NCI-H128 (cell line): ENCODE measurements at regions not wholly inside any gene's neighbourhood (a gene's known extent, or its start where the extent isn't known, plus 50 kb on each side); places are given as distances from the start of the nearest gene placed in this dataset.

Experiments
- DNase-seq: peaks from one replicate; lab custom pipeline; 2025; ENCODE audit not compliant: unreplicated experiment; lab: John Stamatoyannopoulos, UW

GRCh38 chr18:51801514-51801913 is 538.5 kb upstream of the DCC start:
- no peak for DNase-seq

GRCh38 chr18:51802569-51803428 is 537.2 kb upstream of the DCC start:
- DNase-seq, result no peak

GRCh38 chr18:51807336-51807735 is 532.7 kb upstream of the DCC start:
- DNase-seq, result no peak

GRCh38 chr18:51811883-51812282 is 528.1 kb upstream of the DCC start:
- no peak for DNase-seq

- no peak for DNase-seq
Measured at GRCh38 chr18:51813740-51814139, 526.3 kb upstream of the DCC start.

GRCh38 chr18:51821610-51822009 is 518.4 kb upstream of the DCC start:
- DNase-seq, result no peak

- no peak for DNase-seq
Measured at GRCh38 chr18:51824746-51825145, 515.3 kb upstream of the DCC start.

- no peak for DNase-seq
Measured at GRCh38 chr18:51833850-51834249, 506.1 kb upstream of the DCC start.

- no peak for DNase-seq
Measured at GRCh38 chr18:51848702-51849101, 491.3 kb upstream of the DCC start.

GRCh38 chr18:51852681-51853080 is 487.3 kb upstream of the DCC start:
- no peak for DNase-seq

- DNase-seq, result no peak
Measured at GRCh38 chr18:51857989-51858388, 482.0 kb upstream of the DCC start.

- DNase-seq, result no peak
Measured at GRCh38 chr18:51861046-51861445, 479.0 kb upstream of the DCC start.

- no peak for DNase-seq
Measured at GRCh38 chr18:51862051-51862715, 477.8 kb upstream of the DCC start.

GRCh38 chr18:51864219-51864965 is 475.6 kb upstream of the DCC start:
- no peak for DNase-seq

- DNase-seq, result no peak
Measured at GRCh38 chr18:51865538-51865937, 474.5 kb upstream of the DCC start.

GRCh38 chr18:51867767-51868166 is 472.2 kb upstream of the DCC start:
- no peak for DNase-seq

GRCh38 chr18:51878724-51879123 is 461.3 kb upstream of the DCC start:
- DNase-seq, result no peak

- no peak for DNase-seq
Measured at GRCh38 chr18:51879329-51879728, 460.7 kb upstream of the DCC start.

- no peak for DNase-seq
Measured at GRCh38 chr18:51881394-51881793, 458.6 kb upstream of the DCC start.

GRCh38 chr18:51884039-51884438 is 456.0 kb upstream of the DCC start:
- no peak for DNase-seq

GRCh38 chr18:51890762-51891161 is 449.2 kb upstream of the DCC start:
- DNase-seq, result peak; percentile 81

- no peak for DNase-seq
Measured at GRCh38 chr18:51891876-51892275, 448.1 kb upstream of the DCC start.
